Activated CD4-positive, alpha-beta T cell treated with anti-CD3 and anti-CD28 coated beads for 36 hours (primary cell): ENCODE measurements at regions not wholly inside any gene's neighbourhood (a gene's known extent, or its start where the extent isn't known, plus 50 kb on each side); places are given as distances from the start of the nearest gene placed in this dataset.
"Not testable (repeated sequence)": the region's sequence is repeated elsewhere in the genome, so short reads cannot be mapped to it uniquely, and the experiment has no call there.

Experiments
- ATAC-seq: fragments of 200-7000 bp; cut with Tn5 transposase; one replicate; pipeline ENCODE4 v1.10.0; 2021; ENCODE audit warnings: mild to moderate bottlenecking, moderate library complexity
- CTCF ChIA-PET: fragments of 350-600 bp; sonication (Branson Sonifier 250); formaldehyde crosslinking; loops from one replicate; lab custom pipeline; 2021; ENCODE audit warnings: antibody characterized with exemption; lab: Charles Lee
- POLR2A ChIA-PET: fragments of 350-600 bp; sonication (Branson Sonifier 250); formaldehyde crosslinking; loops from one replicate; lab custom pipeline; 2021; ENCODE audit warnings: antibody characterized with exemption, inconsistent platforms; lab: Charles Lee
- DNase-seq: peaks from one replicate; pipeline ENCODE4 v3.0.0-alpha.2; 2020
- H3K27ac Mint-ChIP-seq: one replicate; pipeline ENCODE4 v1.8.0; 2021; ENCODE audit warnings: mixed read lengths
- H3K27me3 Mint-ChIP-seq: one replicate; pipeline ENCODE4 v1.8.0; 2021; ENCODE audit warnings: mixed read lengths
- H3K36me3 Mint-ChIP-seq: one replicate; pipeline ENCODE4 v1.8.0; 2021; ENCODE audit warnings: low read depth, mixed read lengths
- H3K4me1 Mint-ChIP-seq: one replicate; pipeline ENCODE4 v1.8.0; 2021; ENCODE audit warnings: mixed read lengths
- H3K4me3 Mint-ChIP-seq: one replicate; pipeline ENCODE4 v1.8.0; 2021; ENCODE audit warnings: mild to moderate bottlenecking, moderate library complexity, mixed read lengths
- H3K9me3 Mint-ChIP-seq: one replicate; pipeline ENCODE4 v1.8.0; 2021; ENCODE audit warnings: low read depth, mixed read lengths
- intact Hi-C, 2 experiments: fragments of 100-400 bp; cut with DNase I in 1 of 2; cut with micrococcal nuclease in 1 of 2; formaldehyde crosslinking; loops; one replicate each; pipeline versions ENCODE4 v1.14.2 to v1.15.1; 2022 to 2024; cut with DNase I, micrococcal nuclease

DNA sequence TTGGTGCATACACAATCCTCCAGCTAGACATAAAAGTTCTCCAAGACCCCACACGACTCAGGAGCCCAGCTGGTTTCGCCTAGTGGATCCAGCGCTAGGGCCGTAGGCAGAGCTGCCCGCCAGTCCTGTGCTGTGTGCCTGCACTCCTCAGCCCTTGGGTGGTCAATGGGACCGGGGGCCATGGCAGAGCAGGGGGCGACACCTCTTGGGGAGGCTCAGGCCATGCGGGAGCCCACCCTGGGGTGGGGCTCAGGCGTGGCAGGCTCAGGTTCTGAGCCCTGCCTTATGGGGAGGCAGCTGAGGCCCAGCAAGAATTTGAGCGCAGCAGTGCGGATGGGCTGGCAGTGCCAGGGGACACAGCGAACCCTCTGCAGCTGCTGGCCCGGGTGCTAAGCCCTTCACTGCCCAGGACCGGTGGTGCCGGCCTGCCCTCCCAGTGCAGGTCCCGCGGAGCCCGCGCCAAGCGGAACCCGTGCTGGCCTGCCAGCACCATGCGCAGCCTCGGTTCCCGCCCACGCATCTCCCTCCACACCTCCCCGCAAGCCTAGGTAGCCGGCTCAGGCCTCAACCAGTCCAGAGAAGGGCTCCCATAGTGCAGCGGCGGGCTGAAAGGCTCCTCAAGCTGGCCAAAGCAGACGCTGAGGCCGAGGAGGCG lies 1566.6 kb upstream of the SLC39A10 start:
- H3K27me3 Mint-ChIP-seq = no peaks in the 10 kb centered on the region
- H3K27ac Mint-ChIP-seq = no peak overlapping the region
- ChIA-PET CTCF (no interaction called here), POLR2A (no interaction called here)
- intact Hi-C loops = no loop called here
- no peaks in the 10 kb centered on the region for H3K9me3 Mint-ChIP-seq
- H3K4me1 Mint-ChIP-seq = no peaks in the 10 kb centered on the region
- no peak overlapping the region for H3K4me3 Mint-ChIP-seq
- no peaks in the 10 kb centered on the region for H3K36me3 Mint-ChIP-seq
- DNase-seq = no peak
- no peak for ATAC-seq

DNA sequence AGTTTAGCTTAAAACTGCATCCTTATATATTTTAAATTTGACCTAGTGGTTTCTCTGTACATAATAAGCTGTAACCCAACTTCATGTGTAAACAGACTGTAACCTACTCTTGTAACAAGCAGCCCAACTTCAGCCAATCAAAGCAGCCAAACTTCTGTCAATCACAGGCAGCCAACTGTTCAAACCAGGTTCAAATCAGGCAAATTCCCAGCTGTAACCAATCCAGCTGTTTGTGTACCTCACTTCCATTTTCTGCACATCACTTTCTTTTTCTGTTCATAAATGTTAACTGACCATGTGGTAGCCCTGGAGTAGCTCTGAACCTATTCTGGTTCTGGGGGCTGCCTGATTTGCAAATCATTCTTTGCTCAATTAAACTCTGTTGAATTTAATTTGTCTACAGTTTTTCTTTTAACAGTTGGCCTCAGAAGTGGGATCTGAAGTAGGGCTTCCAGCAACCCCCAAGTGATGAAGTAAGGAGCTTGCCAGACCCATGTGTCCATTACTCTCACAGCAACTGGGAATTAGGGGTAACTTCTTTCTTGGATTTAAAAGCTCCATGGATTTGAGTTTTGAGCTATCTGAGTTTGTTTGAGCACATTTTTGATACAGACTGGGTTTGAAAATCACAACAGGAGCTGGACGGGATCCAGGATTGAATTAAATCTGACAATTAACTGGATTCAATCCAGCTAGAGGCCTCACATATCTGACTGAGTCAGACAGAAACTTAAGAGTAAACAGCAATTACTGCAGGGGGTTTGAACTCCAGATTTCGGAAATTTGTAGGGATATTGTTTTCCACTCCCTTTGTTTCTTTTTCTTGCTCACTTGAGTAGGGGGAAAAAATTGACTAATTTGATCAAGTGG lies 1569.7 kb upstream of the SLC39A10 start:
- H3K9me3 Mint-ChIP-seq = no peaks in the 10 kb centered on the region
- ChIA-PET CTCF (no interaction called here), POLR2A (no interaction called here)
- H3K36me3 Mint-ChIP-seq = no peaks in the 10 kb centered on the region
- intact Hi-C loops = no loop called here
- DNase-seq (no peak), ATAC-seq (no peak)
- no peaks in the 10 kb centered on the region for H3K4me1 Mint-ChIP-seq
- H3K4me3 Mint-ChIP-seq = no peak overlapping the region
- no peak overlapping the region for H3K27ac Mint-ChIP-seq
- no peaks in the 10 kb centered on the region for H3K27me3 Mint-ChIP-seq

DNA sequence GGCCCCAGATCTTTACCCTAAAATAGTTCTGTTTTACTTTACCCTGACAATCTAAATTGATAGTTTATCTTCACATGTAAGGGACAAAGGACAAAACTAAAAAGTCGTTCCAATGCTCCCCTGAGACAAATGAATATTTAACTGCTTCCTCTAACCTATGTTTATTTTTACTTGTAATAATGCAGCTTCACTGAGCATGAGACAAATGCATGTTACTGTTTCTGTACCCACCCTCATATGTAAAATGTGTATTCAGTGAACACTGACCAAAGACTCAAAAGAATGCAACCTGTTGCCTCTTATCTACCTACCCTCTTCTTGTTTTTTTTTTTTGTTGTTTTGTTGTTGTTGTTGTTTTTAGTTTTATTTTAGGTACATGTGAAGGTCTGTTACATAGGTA lies 1570.9 kb upstream of the SLC39A10 start:
- H3K27ac Mint-ChIP-seq = no peak overlapping the region
- POLR2A ChIA-PET = no interaction called here

DNA sequence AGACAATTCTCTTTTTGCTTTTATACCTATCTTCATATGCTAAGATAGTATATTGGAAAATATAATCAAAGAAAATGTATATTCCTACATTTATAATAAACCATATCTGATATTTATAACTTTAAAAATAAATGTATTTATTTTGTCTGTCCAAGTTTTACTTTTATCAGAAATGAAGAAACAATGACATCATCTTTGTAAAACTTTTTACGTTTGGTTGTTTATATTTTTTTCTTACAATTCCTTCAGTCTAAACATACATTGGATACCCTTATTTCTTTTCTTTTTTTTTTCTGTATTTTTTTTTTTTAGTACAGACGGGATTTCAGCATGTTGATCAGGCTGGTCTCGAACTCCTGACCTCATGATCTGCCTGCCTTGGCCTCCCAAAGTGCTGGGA lies 1577.0 kb upstream of the SLC39A10 start:
- no peaks in the 10 kb centered on the region for H3K9me3 Mint-ChIP-seq
- no peaks in the 10 kb centered on the region for H3K36me3 Mint-ChIP-seq

More for the DNA sequence above, 1570.9 kb upstream of the SLC39A10 start:
- H3K27me3 Mint-ChIP-seq = no peaks in the 10 kb centered on the region
- H3K9me3 Mint-ChIP-seq = no peaks in the 10 kb centered on the region
- intact Hi-C loops = no loop called here
- ATAC-seq = no peak
- H3K4me3 Mint-ChIP-seq = no peak overlapping the region
- CTCF ChIA-PET = no interaction called here
- H3K4me1 Mint-ChIP-seq = no peaks in the 10 kb centered on the region
- DNase-seq = no peak
- no peaks in the 10 kb centered on the region for H3K36me3 Mint-ChIP-seq

DNA sequence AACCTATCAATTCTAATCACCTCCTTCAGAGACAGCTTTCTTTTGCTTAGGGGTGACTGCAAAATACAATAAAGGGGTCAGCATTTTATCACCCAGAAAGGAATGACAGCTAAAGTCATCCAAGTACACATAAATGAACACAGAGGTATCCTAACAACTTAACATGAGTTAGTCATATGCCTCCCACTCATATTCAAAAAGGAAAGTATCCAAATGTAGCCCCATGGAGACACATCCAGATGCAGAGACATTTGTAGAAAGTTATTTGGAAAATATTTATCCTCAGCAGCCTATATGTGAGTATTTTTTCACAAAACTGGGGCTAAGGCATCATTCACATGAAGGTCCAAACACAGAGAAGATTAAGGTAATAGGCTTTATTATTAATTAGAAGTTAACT lies 1579.7 kb upstream of the SLC39A10 start:
- POLR2A ChIA-PET = no interaction called here
- ATAC-seq (no peak), DNase-seq (no peak)
- no peak overlapping the region for H3K4me3 Mint-ChIP-seq
- no peaks in the 10 kb centered on the region for H3K9me3 Mint-ChIP-seq
- H3K36me3 Mint-ChIP-seq = no peaks in the 10 kb centered on the region
- H3K27me3 Mint-ChIP-seq = no peaks in the 10 kb centered on the region
- intact Hi-C loops = no loop called here
- H3K27ac Mint-ChIP-seq = no peak overlapping the region
- H3K4me1 Mint-ChIP-seq = no peaks in the 10 kb centered on the region
- CTCF ChIA-PET = no interaction called here

More for the DNA sequence above, 1577.0 kb upstream of the SLC39A10 start:
- no peak for ATAC-seq
- ChIA-PET CTCF (no interaction called here), POLR2A (no interaction called here)
- intact Hi-C loops = no loop called here
- DNase-seq = no peak
- no peaks in the 10 kb centered on the region for H3K27me3 Mint-ChIP-seq
- no peak overlapping the region for H3K27ac Mint-ChIP-seq
- no peak overlapping the region for H3K4me3 Mint-ChIP-seq
- H3K4me1 Mint-ChIP-seq = no peaks in the 10 kb centered on the region

DNA sequence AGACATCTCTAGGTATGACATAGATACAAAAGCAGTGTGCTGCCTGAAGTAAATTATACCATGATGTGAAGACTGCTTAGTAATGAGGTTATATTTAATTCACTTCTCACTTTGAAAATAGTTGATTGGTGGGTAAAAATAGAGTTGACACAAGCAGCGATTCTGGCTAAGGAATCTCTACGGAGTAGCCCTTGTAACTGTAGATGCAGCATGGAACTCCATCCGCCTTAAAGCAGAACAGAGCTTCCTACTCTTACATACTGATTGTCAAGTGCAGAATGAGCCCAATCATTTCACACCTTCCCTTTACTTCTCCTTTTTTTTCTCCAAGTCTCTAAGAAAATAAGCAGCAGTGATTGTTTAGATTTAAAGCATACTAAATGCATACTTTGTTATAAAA lies 1594.6 kb upstream of the SLC39A10 start:
- no peaks in the 10 kb centered on the region for H3K9me3 Mint-ChIP-seq
- POLR2A ChIA-PET = no interaction called here

DNA sequence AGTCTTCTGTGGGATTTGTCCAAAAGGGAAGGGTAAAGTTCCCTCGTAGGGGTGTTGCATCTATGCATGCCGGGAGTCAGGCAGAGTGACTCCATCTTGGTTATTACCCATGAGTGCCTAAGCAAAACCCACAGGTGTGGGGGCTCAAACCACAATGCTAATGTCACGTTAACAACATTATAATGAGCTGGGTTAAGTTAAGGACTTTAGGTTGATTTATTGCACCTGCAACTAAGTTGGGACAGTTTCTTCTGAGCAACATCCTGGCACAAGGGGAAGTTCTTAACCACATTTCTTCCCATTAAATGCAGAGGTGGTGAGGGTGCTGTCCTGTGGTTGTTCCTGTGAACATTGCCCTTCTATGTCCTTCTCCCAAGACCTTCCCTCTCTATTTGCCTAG lies 1596.8 kb upstream of the SLC39A10 start:
- intact Hi-C loops = no loop called here
- no peak overlapping the region for H3K27ac Mint-ChIP-seq
- H3K4me1 Mint-ChIP-seq = no peaks in the 10 kb centered on the region
- POLR2A ChIA-PET = no interaction called here
- no peak for DNase-seq
- H3K27me3 Mint-ChIP-seq = no peaks in the 10 kb centered on the region
- CTCF ChIA-PET = no interaction called here
- no peaks in the 10 kb centered on the region for H3K9me3 Mint-ChIP-seq
- no peaks in the 10 kb centered on the region for H3K36me3 Mint-ChIP-seq
- no peak overlapping the region for H3K4me3 Mint-ChIP-seq
- no peak for ATAC-seq

More for the DNA sequence above, 1594.6 kb upstream of the SLC39A10 start:
- DNase-seq = no peak
- Mint-ChIP-seq H3K4me1 (no peaks in the 10 kb centered on the region), H3K36me3 (no peaks in the 10 kb centered on the region), H3K27ac (no peak overlapping the region), H3K4me3 (no peak overlapping the region), H3K27me3 (no peaks in the 10 kb centered on the region)
- intact Hi-C loops = no loop called here
- no peak for ATAC-seq
- CTCF ChIA-PET = no interaction called here

DNA sequence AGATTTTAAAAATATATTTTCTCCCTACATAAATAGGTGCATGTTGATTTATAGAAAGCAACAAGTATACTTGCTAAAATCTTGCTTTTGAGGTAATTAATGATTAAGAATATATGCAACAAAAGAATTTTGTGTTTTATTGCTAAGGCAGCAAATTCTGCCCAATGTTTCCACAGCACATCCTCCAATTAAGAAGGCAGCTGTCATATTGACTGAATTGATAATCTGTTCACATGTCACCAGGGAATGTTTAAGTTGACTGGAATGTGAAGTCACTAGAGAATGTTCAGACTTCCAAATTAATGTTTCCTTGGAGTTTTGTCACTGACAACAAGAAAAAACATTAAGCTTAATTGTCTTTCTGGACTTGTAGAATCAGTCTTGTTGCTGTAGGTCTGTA lies 1602.7 kb upstream of the SLC39A10 start:
- no peaks in the 10 kb centered on the region for H3K9me3 Mint-ChIP-seq
- ChIA-PET CTCF (no interaction called here), POLR2A (no interaction called here)
- no peaks in the 10 kb centered on the region for H3K4me1 Mint-ChIP-seq
- H3K27ac Mint-ChIP-seq = no peak overlapping the region
- intact Hi-C loops = no loop called here
- no peak for DNase-seq
- H3K4me3 Mint-ChIP-seq = no peak overlapping the region
- H3K27me3 Mint-ChIP-seq = no peaks in the 10 kb centered on the region
- H3K36me3 Mint-ChIP-seq = no peaks in the 10 kb centered on the region
- no peak for ATAC-seq

DNA sequence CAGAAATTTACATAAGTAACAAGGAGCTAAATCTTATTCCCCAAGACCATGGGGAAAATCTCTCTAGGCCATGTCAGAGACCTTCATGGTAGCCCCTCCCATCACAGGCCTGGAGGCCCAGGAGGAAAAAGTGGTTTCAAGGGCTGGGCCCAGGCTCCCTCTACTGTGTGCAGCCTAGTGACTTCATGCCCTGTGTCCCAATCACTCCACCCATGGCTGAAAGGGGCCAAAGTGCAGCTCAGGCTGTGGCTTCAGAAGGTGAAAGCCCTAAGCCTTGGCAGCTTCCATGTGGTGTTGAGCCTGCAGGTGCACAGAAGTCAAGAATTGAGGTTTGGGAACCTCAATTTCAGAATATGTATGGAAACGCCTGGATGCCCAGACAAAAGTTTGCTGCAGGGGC lies 1612.7 kb upstream of the SLC39A10 start:
- H3K27me3 Mint-ChIP-seq = no peaks in the 10 kb centered on the region
- no peaks in the 10 kb centered on the region for H3K4me1 Mint-ChIP-seq
- no peaks in the 10 kb centered on the region for H3K9me3 Mint-ChIP-seq
- H3K4me3 Mint-ChIP-seq = no peak overlapping the region
- CTCF ChIA-PET = no interaction called here
- DNase-seq (no peak), ATAC-seq (no peak)
- H3K27ac Mint-ChIP-seq = no peak overlapping the region
- intact Hi-C loops = no loop called here
- POLR2A ChIA-PET = no interaction called here
- no peaks in the 10 kb centered on the region for H3K36me3 Mint-ChIP-seq

DNA sequence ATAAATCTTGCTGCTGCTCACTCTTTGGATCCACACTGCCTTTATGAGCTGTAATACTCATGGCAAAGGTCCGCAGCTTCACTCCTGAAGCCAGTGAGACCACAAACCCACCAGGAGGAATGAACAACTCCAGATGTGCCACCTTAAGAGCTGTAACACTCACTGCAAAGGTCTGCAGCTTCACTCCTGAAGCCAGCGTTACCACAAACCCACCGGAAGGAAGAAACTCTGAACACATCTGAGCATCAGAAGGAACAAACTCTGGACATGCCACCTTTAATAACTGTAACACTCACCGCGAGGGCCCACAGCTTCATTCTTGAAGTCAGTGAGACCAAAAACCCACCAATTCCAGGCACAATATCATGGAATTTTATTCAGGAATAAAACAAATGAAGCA lies 1635.9 kb upstream of the SLC39A10 start:
- POLR2A ChIA-PET = interaction anchor here (0.6 kb wide), 1 partner anchor 379 kb away, joined by 3 read pairs; no protein-coding TSS in a partner anchor
- H3K36me3 Mint-ChIP-seq, DNase-seq, H3K4me1 Mint-ChIP-seq, H3K4me3 Mint-ChIP-seq, H3K9me3 Mint-ChIP-seq, ATAC-seq, H3K27me3 Mint-ChIP-seq, intact Hi-C loops, H3K27ac Mint-ChIP-seq, CTCF ChIA-PET: not testable (repeated sequence)

DNA sequence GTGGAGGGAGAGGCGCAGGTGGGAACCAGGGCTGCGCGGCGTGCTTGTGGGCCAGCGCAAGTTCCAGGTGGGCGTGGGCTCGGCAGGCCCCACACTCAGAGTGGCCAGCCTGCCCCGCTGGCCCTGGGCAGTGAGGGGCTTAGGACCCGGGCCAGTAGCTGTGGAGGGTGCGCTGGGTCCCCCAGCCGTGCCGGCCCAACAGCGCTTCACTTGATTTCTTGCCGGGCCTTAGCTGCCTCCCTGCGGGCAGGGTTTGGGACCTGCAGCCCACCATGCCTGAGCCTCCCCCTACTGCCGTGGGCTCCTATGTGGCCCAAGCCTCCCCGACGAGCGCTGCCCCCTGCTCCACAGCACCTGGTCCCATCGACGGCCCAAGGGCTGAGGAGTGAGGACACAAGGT lies 1636.9 kb upstream of the SLC39A10 start:
- H3K27ac Mint-ChIP-seq = no peak overlapping the region
- DNase-seq (no peak), ATAC-seq (no peak)
- CTCF ChIA-PET = no interaction called here
- no peaks in the 10 kb centered on the region for H3K9me3 Mint-ChIP-seq
- intact Hi-C loops = no loop called here
- H3K36me3 Mint-ChIP-seq = no peaks in the 10 kb centered on the region
- H3K4me3 Mint-ChIP-seq = no peak overlapping the region
- POLR2A ChIA-PET = no interaction called here
- no peaks in the 10 kb centered on the region for H3K27me3 Mint-ChIP-seq
- no peaks in the 10 kb centered on the region for H3K4me1 Mint-ChIP-seq

DNA sequence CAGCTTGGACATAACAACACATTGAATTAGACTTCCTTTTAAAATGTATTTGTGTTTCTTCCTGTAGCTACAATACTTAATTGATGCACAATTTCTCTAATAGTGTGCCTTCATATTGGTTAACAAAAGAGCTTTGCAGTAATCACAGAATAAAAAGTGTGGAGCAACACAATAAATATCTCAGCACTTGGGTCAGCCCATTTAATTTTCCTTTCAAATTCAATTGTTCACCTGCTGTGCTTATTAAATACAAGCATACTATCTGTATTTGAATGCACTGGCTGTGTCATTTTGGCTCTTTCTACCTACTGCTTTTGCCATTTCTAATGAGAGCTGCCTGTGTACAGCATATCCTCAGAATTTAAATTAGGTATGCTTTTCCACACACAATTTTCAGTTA lies 1641.3 kb upstream of the SLC39A10 start:
- Mint-ChIP-seq H3K4me3 (no peak overlapping the region), H3K4me1 (no peaks in the 10 kb centered on the region), H3K27me3 (no peaks in the 10 kb centered on the region), H3K36me3 (no peaks in the 10 kb centered on the region), H3K27ac (no peak overlapping the region), H3K9me3 (peaks cover 3% of the 10 kb centered on the region)
- intact Hi-C loops = no loop called here
- CTCF ChIA-PET = interaction anchor here (0.6 kb wide), 1 partner anchor 397 kb away, joined by 3 read pairs; no protein-coding TSS in a partner anchor
- POLR2A ChIA-PET = no interaction called here
- ATAC-seq = no peak
- DNase-seq = no peak
